ENCODE measurements at regions not wholly inside any gene's neighbourhood (a gene's known extent, or its start where the extent isn't known, plus 50 kb on each side); places are given as distances from the start of the nearest gene placed in this dataset.
A peak's percentile ranks its signal among the peaks of the same experiment; 100 is the strongest.
"Not testable (repeated sequence)": the region's sequence is repeated elsewhere in the genome, so short reads cannot be mapped to it uniquely, and the experiment has no call there.

DNA sequence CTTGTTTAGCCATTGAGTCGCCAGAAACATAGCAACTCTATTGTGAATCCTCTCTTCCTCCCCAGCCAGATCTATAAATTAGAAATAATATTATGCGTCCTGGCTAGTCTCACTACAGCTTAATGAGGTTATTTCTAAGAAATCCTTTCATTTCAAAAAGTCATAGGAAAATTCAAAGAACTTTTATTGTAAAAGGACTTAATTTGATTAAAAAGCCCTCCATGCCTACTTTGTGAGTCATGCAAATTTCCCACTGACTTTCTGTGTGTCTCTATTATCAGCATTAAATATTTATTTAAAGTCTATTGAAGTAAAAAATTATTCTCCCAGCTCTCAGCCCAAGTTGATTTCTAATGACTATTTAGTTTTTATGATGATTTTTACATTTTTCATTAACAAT lies 160.7 kb downstream of the PHLDA1 start:
- no peak for DNase-seq (ENCODE audit: low spot score)

DNA sequence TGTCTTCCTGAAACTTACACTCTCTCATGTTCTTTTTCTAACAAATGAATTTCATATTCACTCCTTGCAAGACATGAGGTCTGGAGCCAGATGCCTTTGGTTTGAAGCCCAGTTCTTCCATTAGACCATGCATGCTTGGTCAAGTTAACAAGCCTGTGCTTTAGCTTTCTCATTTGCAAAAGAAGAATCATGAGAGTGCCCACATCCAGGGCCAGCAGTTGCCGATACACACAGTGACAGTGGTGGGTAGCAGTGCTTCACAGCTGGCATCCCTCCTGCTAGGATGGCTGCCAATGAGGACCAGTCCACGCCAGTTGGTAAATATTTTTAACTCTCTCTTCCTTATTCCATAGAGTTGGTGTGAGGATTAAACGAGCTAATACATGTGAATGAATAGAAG lies 163.1 kb downstream of the PHLDA1 start:
- DNase-seq (ENCODE audit: low spot score), result no peak

GRCh38 chr12:75865315-75865714 lies 166.3 kb downstream of the PHLDA1 start:
- DNase-seq (ENCODE audit: low spot score), result no peak

GRCh38 chr12:75864161-75864560 lies 167.4 kb downstream of the PHLDA1 start:
- no peak for DNase-seq (ENCODE audit: low spot score)

- peak; percentile 52 for DNase-seq (ENCODE audit: low spot score)
Measured at GRCh38 chr12:75863533-75863932, 168.0 kb downstream of the PHLDA1 start.

- DNase-seq (ENCODE audit: low spot score), result peak; percentile 76
Measured at GRCh38 chr12:75862692-75863471, 168.7 kb downstream of the PHLDA1 start.

DNA sequence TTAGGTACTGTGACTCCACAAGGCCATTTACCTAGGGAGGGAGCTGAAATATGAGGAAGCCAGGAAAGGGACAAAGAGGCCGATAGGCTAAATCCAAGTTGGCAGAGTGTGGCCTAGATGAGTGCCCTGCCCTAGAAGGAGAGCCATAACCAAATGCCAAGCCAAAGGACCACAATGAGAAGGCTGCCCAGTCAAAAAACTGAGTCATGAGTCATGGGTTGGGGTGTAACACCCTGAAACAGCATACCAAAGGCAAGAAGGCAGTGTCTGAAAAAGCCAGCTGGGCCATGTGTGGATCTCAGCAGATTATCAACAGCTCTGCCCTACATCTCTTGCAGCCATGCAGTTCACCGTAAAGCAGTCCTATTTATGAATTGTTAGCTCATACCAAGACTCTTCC lies 171.7 kb downstream of the PHLDA1 start:
- DNase-seq (ENCODE audit: low spot score), result peak; percentile 13

DNA sequence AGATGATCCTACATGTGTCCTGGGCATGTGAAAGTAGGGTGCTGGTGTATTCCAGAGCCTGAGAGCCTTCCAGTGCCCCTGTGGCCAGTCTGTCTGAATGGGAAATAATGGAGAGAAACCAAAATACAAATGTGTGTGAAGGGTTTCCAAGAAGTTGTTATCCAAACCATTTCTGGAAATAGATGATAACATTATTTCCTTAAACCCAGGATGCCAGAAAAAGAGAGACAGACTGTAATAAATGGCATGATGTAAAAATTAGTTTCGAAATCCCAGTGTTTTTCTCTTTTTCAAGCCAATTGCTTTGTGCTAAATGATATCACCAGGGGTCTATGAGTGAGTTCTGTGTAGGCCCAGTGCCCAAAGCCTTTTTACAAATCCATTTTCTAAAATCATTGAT lies 175.3 kb downstream of the PHLDA1 start:
- no peak for DNase-seq (ENCODE audit: low spot score)

DNA sequence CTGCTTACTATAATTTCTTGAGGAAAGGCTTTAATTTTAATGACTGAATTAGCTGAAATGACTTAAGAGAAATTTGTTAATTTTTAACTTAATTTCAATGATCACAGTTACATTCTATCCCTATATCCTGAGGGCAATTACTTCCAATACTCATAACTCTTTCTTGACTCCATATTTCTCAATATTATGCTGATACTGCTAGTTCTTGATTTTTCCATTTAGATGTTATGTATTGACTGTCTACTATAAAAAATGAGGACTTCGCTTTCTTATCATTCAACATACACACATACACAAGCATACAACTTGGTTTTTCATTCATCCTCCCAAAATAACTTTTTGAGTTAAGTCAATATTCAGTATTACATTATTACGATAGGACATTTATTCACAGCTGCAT lies 176.2 kb downstream of the PHLDA1 start:
- DNase-seq (ENCODE audit: low spot score), result no peak

DNA sequence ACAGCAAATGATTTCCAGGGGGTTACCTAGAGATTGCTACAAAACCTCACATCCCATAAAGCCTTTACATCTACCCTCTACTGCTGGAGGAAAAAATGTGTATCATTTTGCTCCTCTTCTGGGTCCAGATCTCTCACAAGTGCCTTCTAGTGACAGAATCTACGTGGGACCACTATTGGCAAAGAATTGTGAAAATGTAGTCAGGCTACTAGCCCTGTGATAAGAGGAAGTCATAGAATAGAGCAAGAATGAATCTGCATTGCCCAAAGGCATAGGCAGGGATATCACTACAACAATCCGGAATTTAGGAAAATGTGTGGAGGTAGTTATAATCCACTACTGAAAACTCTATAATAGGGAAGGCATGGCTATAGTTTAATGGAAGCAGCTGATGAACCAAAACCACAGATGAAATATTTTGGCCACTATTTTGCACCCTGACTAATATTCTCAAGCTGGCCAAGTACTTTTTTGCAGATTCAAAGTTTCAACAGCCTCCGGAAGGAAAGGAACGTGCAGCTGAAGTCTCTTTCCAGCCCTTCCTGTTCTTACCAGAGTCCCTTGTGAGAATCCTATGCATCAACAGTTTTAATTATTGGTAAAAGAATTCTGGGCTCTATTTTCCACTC lies 176.8 kb downstream of the PHLDA1 start:
- no peak for DNase-seq (ENCODE audit: low spot score)

DNA sequence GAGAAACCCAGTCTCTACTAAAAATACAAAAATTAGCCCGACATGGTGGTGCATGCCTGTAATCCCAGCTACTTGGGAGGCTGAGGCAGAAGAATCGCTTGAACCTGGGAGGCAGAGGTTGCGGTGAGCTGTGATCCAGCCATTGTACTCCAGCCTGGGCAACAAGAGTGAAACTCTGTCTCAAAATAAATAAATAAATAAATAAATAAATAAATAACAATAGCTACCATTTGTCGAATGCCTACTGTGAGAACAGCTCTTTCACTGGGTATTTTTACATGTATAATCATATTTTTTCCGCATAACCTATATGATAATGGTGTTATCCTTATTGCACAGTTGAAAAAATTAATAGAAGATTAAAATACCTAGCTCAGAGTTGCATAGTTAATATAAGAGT lies 177.4 kb downstream of the PHLDA1 start:
- not testable (repeated sequence) for DNase-seq (ENCODE audit: low spot score)

DNA sequence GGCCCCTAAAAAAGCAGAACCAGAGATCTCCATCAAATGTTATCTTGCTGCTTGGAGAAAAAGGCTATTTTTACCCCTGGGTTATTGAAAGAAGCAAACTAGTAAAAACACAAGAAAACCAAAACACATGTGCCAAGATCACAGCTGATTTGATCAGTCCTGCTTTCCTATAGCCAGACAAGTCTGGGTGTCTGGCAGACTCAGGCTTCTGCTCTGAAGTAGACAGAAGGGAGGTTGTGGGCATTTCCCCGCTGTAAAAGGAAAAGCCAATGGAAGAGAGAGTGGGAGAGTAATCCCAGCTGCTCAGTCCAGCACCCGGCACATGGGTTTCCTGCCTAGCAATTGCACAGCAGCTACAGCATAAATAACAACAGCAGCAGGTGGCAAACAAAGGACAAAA lies 177.9 kb downstream of the PHLDA1 start:
- no peak for DNase-seq (ENCODE audit: low spot score)

DNA sequence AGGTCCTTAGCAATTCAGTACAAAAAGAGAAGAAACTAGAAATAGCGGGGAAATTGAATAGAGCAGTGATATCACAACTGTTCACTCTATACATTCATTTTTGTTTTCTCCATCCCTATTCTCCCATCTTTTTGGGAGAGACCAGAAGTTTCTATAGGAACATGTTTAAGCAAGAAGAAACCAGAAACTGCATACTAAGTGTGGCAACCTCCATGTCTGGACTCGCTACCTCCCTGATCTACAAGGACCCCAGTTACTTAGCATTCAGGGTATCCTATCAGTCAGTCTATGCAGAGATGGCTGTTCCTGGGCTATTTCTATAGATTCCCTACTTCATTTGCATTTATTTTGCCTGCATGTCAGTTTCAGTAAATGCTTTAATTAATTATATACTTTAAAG lies 178.6 kb downstream of the PHLDA1 start:
- no peak for DNase-seq (ENCODE audit: low spot score)

- DNase-seq (ENCODE audit: low spot score), result no peak
Measured at GRCh38 chr12:75852143-75852542, 179.4 kb downstream of the PHLDA1 start.

DNA sequence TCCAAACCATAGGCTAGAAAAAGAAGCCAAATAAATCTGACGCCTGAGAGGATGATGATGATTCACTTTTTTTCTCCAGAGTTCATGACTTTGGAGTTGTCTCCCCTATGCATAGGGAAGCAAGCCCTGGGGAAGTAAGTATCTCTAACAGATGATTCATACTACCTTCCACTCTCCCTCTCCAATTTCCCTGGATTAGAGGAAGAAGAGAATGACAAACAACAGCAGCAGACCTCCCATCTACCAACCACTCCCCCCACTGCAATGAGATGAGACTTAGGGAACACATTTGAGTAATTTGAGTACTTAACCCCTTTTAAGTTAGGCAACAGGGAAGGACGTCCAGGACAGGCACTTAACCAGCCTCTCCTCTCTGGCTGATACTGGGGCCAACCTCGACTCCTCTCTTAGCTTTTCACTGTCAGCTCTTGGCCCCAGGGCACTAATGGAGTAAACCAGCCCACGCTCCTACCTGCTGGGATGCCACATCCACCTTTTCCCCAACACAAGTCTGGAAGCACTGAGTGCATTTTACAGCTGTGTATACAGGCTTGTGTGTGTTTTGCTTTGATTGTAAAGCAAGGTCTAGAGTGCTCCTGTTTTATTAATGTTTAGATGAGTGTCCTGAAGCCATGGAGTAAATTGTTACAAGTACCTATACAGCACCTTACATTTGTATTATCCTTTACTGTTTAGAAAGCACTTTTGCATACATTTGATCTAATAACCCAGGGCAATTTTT lies 180.7 kb downstream of the PHLDA1 start:
- DNase-seq (ENCODE audit: low spot score), result peak; percentile 86

GRCh38 chr12:75848961-75849360 lies 182.6 kb downstream of the PHLDA1 start:
- DNase-seq (ENCODE audit: low spot score), result no peak

GRCh38 chr12:75848431-75848925 lies 183.1 kb downstream of the PHLDA1 start:
- no peak for DNase-seq (ENCODE audit: low spot score)

GRCh38 chr12:75846102-75846501 lies 185.5 kb downstream of the PHLDA1 start:
- DNase-seq (ENCODE audit: low spot score), result no peak

DNA sequence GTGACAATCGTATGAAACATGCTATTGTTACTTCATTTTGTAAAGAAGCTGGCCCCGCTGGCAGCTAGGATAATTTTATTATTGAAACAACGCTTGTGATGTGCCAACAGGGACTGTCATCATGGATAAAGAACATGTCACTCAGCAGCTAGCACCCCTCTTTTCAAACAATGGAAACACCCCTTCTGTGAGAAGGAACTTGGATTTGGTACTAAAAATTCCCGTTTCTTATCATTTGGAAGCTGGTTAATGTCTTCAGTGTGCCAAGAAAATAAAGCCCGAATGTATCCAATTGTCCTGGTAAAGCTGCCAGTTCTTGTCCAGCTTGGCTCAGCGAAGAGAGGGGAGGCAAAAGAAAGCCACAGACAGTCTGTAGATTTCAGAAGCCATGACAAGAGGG lies 186.6 kb downstream of the PHLDA1 start:
- no peak for DNase-seq (ENCODE audit: low spot score)

DNA sequence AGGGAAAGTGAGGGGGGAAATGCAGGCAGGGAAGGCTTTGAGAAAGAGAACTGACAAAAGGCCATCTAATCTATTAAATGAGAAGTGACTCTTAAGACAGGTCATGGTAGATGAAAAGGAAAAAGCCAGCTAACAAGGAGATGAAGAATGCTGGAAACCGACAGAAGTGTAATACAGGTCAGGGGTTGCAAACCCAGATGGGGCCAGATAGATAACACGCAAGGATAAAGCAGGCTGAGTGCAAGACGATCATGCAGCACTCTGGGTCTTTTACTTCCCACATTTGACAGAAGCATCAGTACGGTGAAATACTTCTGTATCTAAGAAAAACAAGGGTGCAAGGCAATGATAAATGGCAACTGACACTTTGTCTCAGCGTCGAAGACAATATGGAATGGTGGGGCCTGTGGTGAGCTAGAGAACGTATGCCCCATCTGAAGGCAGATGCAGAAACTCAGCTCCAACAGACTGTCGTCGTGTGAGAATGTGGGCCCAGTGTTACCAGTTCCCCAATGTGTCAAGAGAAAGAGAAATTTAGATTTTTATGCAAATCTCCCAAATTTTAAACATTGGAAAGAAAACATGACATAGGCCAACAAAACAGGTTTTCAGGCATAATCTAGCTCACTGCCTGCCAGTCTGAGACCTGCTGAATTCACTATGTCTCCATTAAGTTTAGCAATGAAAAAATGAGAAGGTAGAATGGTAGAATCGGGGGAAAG lies 187.4 kb downstream of the PHLDA1 start:
- no peak for DNase-seq (ENCODE audit: low spot score)

DNA sequence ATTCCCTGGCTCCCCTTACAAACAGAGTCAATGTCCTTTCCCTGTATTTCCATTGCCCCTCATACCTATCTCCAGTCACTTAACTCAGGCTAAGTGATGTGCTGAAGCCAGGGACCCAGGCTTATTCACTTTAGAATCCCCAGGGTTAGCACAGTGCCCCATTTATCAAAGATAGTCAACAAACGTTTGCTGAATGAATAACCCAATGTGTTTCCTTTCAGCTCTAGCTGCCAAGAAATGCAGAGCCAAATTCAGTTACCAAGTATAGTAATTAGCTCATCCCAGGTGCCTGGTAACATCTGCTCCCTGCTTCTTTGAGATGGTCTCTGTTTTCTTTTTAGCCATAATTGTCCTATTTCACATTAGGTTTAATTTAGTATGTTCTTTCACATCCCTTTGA lies 189.5 kb downstream of the PHLDA1 start:
- no peak for DNase-seq (ENCODE audit: low spot score)

DNA sequence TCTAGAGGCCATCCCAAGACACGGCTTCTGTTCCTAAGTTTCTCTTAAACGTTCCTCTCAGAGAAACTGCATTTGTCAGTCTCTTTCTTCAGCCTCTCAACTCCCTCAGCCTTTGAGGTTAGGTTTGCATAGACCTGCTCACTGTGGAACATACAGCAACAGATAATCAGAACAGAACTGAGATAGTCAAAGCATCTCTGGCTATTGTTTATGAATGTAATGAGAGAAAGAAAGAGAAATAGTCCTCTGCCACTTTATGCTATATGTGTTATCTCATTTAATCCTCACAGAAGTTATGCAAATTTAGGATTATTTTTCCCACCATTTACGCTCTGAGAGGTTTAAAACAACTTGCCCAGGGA lies 190.6 kb downstream of the PHLDA1 start:
- DNase-seq (ENCODE audit: low spot score), result no peak

Measured in A172 (cell line).